Sciatic nerve (tissue), 2 donors: ENCODE measurements at regions not wholly inside any gene's neighbourhood (a gene's known extent, or its start where the extent isn't known, plus 50 kb on each side); places are given as distances from the start of the nearest gene placed in this dataset.
"Not testable (repeated sequence)": the region's sequence is repeated elsewhere in the genome, so short reads cannot be mapped to it uniquely, and the experiment has no call there.

Experiments used
- ATAC-seq: fragments of 200-7000 bp; cut with Tn5 transposase; one replicate; pipeline ENCODE4 v1.9.1; 2020; ENCODE audit warnings: mild to moderate bottlenecking, moderate library complexity
- DNase-seq: peaks from one replicate; pipeline ENCODE4 v3.0.0-alpha.2; 2020; ENCODE audit warnings: low spot score
- intact Hi-C: fragments of 100-400 bp; cut with DNase I; formaldehyde crosslinking; loops from one replicate; pipeline ENCODE4 v1.14.2; 2022
- donor health status: DM: no; HTN: no; CAD: no.
- donor health status: DM: no; HTN: no; CAD: no.

DNA sequence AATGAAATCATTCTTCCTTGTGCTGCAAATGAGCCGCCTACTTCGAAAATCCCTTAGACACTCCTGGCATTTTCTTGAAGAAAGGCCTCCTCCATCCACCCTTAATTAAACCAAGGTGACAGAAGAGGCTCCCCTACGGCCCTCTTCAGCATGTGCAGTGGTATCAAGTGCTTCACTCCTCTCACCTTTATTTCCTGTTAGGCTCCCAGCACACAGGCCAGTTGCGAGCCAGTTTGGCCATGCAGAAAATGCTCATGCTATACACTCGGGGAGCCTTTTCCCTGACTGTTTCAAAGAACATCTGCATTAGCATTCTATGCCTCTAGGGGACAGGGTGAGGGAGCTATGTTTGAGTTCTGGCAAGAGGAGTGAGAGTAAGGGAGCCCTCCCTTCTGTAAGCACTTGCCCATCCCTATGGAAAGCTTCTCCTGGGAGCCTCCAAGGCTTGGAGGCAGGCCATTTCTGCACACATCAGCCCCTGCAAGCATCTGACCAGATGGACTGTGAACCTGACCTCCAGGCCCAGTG, 291.5 kb downstream of the RPS29 start:
- ATAC-seq: no peak
- no peak for DNase-seq
- intact Hi-C loops: no loop called here

DNA sequence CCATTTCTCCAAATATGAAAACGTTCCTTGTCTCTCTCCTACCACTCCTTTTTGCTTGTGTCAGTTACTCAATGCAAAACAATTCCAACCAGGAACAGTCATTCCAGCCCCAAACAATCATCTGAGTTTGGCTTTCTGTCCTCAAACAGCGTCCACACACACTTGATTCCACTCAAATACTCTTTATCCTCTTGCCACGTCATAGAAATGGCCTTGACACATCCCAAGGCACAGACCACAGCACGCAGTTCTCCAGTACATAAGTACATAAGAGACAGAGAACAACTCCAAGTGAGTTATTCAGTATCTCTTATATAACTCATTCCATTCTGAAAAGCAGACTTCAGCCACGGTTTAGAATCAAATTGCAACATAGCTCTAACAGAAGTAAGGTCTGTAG, 299.2 kb downstream of the RPS29 start:
- ATAC-seq: no peak
- DNase-seq: no peak
- intact Hi-C loops: no loop called here

DNA sequence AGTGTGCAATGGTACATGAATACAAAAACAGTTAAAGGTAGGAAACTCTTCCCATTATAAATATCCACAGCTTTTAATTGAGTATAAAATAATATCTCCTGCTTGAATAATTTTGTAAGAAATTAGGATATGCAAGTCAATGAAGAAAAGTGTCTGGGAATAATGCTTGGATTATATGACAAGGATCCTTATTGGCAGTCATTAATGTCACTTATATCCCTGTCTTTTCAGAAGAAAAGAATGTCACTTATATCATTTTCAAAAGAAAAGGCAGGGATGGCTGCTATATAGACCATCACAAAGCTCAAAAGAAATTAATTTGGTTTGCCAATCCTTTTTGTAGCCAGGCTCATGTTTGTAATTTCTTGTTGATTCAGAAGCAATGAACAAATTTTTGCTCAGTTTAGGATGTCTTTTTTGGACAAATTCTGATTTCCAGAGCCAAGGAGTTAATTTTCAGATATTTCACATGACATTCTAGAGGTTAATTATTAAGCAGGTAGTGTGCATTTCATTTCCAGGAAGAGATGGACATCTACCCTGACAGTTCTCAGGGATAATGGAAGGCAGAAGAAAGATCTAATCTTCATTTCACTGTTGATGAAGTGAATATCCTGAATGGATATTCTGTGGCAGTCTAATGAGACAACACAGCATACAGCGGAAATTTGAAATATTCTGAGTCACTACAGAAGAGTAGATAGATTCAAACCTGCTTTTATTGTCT, 299.8 kb downstream of the RPS29 start:
- no peak for ATAC-seq
- intact Hi-C loops: no loop called here
- DNase-seq: no peak

DNA sequence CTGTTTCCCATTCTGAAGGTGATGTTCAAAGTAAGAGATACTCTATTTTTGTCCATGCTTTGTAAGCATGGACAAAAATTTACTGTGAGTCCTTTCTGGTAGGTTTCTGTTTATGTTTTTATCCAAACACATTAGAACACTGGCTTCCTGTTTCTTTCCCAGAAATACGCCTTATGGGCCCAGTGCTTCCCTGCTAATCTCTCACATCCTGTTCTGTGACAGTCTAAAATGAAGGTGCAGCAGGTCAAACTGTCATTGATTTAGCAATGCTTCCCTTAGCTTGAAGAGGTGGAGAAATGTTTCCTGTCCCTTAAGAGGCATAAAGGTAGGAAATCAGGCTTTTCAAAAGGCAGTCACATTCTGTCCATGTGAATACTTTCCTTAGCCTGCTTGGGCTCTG, 305.6 kb downstream of the RPS29 start:
- intact Hi-C loops: no loop called here
- DNase-seq: no peak
- no peak for ATAC-seq

DNA sequence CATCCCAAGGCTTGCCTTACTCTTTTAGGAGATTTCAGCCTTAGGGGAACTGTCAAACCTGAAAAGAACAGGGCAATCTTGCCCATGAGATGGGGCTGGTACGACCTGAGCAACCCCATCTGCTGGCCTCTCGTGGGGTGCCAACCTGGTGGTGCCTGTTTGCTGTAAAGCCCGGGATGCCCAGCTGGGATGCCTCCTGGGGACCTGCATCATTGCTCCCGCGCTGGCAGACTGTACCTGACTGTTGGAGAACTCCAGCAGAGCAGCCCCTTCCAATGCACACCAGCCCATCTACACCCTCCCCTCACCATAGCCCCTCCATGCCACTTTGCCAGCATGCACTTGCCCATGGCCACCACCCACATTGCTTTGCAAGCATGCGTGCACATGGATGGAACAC, 335.7 kb downstream of the RPS29 start:
- DNase-seq (no peak), ATAC-seq (no peak)
- intact Hi-C loops: no loop called here

DNA sequence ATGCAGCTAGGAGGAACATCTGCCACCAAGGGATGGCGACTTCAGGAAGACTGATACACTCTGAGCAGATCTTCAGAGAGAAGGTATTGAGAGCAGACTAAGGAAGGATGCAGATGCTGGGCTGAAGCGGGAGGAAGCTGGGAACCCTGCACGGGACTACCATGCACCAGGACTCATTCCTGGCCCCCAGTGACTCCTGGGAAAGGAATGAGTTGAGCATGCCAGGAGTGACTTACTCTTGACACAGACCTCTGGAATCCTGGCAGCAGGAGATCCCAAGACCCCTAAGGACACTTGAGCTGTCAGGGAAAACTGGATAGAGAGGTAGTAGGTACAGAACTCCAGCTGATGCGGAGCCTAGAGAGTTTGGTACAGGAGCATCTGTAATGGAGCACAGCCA, 336.1 kb downstream of the RPS29 start:
- no peak for DNase-seq
- intact Hi-C loops: no loop called here
- ATAC-seq: no peak

DNA sequence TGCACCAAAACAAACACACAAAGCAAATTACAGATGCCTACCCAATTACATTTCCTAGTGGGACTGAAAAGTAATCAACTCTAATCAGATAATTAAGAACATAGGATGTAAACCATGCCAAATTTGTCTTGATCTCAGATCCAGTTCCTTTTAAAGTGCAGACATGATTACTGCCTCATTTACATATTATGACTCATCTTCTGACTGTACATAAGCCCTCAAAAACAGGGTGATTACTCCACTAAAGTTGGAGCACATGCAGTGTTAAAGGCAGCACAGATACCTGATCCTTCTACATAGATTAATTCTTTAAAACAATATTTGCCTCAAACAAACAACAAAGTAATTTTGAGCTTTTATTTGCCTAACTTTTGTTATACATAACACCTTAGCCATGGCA, 337.2 kb downstream of the RPS29 start:
- ATAC-seq: no peak
- intact Hi-C loops: no loop called here
- no peak for DNase-seq

DNA sequence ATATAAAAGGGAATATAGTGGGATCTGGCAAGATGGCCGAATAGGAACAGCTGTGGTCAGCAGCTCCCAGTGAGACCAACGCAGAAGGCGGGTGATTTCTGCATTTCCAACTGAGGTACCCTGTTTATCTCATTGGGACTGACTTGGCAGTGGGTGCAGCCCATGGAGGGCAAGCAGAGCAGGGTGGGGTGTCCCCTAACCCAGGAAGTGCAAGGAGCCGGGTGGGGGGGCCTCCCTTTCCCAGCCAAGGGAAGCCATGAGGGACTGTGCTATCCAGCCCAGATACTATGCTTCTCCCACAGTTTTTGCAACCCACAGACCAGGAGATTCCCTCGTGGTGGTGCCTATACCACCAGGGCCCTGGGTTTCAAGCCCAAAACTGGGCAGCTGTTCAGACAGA, 342.4 kb downstream of the RPS29 start:
- DNase-seq, ATAC-seq, intact Hi-C loops: not testable (repeated sequence)

DNA sequence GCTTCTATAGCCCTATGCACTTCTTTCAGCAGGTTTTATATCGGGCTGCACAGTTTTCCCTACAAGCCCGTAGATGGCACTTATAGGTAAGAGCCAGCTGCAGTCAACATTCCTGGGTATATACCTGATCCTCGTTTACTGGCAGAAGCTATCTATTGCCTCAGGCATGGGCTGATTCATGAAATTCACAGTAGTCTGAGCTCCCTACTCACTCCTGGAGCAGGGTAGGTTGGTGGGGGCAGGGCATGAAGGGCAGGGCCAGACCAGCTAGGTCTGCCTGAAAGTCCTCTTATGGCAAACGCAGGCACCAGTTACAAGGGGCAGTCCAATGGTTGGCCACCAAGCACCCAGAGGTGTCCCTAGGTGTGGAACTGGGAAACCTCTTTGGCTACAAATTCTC, 345.8 kb downstream of the RPS29 start:
- intact Hi-C loops: no loop called here
- DNase-seq (no peak), ATAC-seq (no peak)

DNA sequence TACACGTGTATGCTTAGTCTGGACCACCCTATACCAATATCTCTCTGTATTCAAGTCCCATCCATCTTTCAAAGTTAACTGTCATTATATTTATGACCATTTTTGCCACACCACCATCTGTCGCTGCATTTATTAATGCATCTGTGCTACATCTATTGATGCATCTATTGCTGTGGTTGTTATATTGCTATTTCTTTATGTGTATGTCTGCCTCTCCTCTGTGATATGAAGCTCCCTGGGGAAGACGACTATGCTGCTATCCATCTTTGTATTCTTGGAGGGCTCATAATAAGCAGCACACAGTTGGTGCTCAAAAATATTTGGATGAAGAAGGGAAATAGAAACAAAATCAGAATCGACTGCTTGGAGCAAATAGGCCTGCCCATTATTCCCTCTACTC, 357.6 kb downstream of the RPS29 start:
- ATAC-seq: no peak
- intact Hi-C loops: no loop called here
- DNase-seq: no peak

DNA sequence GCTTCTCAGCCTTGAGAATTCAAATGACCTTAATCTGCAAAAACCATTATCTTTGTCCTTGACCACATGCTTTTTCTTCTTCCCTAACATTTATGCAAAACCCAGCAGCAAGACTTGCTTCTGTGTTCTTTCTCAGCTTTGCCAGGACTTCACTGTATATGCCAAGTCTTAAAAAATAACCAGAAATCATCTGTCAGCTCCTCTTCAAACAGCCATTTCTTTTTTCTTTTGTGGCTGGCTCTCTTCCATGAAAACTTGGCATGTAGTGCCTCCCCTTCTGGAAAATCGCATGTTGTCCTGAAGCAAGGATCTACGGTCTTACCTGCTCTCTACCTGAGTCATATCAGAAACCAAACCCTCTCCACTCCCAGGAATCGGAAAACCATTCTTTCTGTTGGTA, 364.9 kb downstream of the RPS29 start:
- intact Hi-C loops: no loop called here
- ATAC-seq (no peak), DNase-seq (no peak)

DNA sequence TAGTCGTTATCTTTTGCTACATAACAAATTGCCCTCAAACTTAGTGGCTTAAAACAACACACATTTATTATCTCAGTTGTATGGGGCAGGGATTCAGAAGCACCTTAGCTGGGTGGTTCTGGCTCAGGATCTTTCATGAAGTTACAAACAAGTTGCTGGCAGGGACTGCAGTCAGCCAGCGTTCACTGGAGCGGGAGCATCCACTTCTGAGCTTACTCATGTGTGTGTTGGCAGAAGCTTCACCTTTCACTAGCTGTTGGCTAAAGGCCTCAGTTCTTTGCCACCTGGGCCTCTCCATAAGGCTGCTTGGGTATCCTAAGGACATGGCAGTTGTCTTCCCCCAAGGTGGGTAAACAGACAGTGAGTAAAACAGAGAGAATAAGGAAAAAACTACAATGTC, 365.7 kb downstream of the RPS29 start:
- ATAC-seq (no peak), DNase-seq (no peak)
- intact Hi-C loops: no loop called here

DNA sequence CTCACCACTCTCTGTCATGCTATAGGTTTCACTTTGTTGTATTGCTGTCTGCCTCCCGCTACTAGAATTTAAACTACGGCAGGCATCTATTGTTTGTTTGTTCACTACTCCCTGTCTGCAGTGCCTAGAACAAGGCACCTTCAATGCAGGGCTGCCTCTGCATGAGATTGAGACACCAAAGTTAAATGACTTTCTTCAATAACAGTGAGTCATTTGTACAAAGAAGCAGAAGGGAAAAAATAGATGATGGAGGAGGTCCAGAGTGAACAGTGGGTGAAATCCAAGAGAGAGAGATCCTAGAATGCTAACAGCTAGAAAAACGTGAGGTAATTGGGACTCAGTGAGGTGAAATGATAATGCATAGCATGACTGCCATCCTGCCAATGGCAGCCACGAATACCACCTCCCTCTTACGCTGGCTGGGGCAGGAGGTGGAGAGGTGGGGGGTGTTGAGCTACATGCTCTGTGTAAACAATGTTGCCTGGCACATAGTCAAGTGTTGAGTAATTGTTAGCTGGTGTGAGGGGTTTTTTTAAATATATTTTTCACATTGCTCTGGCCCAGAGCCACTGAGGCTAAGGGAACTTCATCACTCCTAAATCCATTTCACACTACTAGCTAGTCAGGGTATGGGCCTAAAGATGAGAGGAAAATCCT, 367.6 kb downstream of the RPS29 start:
- ATAC-seq (peak; percentile 82), DNase-seq (no peak)
- intact Hi-C loops: no loop called here

DNA sequence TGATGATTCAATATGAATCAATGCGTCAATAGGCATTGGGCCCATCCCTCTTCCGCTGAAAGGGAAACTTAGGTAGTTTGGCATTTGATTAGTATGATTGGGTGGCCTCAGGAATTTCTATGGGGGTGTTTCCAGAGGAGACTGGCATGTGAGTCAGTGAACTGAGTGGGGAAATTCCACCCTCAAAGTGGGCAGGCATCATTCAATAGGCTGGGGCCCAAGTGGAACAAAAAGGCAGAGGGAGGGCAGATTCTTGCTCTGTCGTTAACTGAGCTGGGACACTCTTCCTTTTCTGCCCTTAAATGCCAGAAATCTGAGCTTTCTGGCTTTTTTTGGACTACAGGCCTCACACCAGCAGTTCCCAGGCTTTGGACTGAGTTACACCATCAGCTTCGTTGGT, 373.5 kb downstream of the RPS29 start:
- DNase-seq (no peak), ATAC-seq (peak; percentile 64)
- intact Hi-C loops: no loop called here

DNA sequence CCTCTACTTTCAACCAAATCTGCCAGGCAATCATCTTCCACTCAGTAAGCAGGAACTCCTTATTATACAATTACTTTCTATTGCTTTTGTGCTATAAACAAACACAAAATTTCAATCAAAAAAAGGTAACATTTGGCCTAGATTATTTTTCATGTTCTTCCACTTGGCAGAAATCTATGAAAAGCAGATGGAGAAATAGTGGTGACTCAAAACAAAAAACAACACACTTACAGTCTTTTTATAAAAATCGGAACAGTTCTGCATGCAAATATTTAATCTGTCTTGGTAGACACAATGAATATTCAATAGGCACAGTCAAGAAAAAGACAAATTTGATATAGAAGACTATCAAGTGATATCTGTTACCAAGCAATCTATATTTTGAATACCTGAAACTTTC, 376.8 kb downstream of the RPS29 start:
- DNase-seq (no peak), ATAC-seq (no peak)
- intact Hi-C loops: no loop called here

DNA sequence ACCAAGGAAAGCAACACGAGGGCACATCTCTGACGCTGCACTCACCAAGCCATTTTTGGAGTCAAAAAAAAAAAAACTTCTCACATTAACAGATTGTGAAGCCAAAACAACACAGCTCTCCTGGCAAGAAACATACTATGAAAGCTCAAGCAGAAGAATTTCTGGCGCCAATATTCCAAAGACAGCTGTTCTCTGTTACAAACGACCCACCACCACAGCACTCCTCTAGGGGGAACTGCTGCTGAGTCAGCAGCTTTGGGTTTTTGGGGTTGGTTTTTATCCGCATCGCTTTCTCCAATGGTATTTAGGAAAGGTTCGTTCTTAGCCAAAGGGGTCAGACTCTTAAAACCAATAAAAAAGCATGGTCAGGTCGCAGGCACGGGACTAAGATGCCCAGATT, 379.4 kb downstream of the RPS29 start:
- intact Hi-C loops: no loop called here
- peak; percentile 74 for ATAC-seq
- DNase-seq: no peak

DNA sequence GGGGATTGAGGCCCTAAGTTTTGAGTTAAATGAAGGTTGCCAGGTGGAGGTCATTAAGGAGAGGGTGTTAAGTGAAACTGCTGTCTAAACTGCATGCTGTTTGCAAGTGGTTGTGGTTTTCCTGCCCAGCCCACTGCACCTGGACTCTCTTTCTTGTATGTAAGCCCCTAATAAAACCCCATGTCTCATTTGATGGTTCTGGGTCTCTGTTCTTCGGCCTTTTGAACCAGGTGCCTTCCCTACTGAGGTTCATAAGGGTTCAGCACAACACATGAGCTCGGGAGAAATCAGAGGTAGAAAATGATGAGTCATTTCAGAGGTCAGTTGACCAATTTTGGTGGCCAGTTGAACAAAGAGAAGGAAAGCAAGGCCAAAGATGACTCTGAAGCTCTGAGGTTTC, 382.5 kb downstream of the RPS29 start:
- intact Hi-C loops: no loop called here
- no peak for ATAC-seq
- no peak for DNase-seq

DNA sequence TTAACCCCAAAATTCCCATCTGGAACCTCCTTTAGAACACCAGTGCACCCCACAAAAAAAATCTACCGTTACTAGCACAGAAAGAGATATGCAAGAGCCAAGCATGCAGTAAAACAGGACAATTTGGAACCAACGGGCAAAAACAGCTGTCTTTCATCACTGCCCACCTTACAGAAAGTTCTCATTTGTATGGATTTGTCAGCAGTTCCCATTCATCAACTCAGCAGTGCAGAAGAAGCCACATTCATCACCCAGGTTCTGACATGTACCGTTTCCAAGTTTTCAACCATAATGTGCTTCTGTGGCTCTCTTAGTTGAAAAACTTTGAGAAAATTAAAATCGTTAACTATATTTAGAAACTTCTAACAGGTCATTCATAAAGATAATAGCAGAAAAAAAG, 387.0 kb downstream of the RPS29 start:
- no peak for ATAC-seq
- intact Hi-C loops: no loop called here
- DNase-seq: no peak

DNA sequence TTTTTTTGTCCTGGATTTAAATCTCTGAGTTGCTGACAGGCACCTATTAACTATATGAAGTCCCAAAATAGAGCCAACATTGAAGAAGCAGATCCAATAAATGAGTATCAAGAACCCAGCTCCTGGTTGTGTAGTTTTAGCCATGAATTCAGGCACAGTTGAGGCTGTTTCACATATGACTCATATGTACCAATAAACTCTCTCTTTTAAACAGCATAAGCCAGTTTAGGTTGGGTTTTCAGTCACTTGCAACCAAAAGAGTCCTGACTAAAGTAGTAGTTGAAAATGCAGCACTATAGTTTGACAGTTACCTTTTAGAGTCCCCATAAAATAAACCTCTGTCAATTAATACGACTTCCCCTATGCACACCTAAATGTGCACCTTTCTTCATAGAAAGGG, 389.9 kb downstream of the RPS29 start:
- DNase-seq (no peak), ATAC-seq (no peak)
- intact Hi-C loops: no loop called here

DNA sequence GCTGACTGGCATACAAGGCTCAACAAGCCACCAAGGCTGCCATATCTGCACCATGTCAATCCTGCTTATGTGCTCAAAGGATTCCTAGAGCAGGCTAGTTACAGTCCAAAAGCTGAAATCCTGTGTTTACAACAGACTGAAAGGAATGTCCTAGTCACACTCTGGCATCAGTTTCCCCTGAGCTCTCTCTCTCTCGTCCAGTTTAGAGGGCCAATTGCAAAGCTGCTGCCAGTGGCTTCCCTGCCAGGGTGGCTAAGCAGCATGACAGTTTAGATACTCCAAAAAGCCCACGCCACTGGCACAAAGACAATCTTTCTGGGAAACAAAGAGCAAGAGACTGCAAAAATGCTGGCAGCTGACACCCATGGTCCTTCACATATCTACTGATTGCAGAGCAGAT, 392.1 kb downstream of the RPS29 start:
- ATAC-seq (peak; percentile 55), DNase-seq (no peak)
- intact Hi-C loops: no loop called here
